Femur (tissue), 1 donor: ENCODE measurements at regions not wholly inside any gene's neighbourhood (a gene's known extent, or its start where the extent isn't known, plus 50 kb on each side); places are given as distances from the start of the nearest gene placed in this dataset.
"Not testable (repeated sequence)": the region's sequence is repeated elsewhere in the genome, so short reads cannot be mapped to it uniquely, and the experiment has no call there.

Experiments used
- DNase-seq: peaks from one replicate; pipeline ENCODE4 v3.0.0-alpha.2; 2017

- DNase-seq, result no peak
Measured at GRCh38 chr16:14384745-14385144, 245.3 kb downstream of the PARN start.

- DNase-seq, result not testable (repeated sequence)
Measured at GRCh38 chr16:14383844-14384243, 246.2 kb downstream of the PARN start.

- no peak for DNase-seq
Measured at GRCh38 chr16:14378689-14379467, 251.2 kb downstream of the PARN start.

- no peak for DNase-seq
Measured at GRCh38 chr16:14378131-14378551, 251.9 kb downstream of the PARN start.

GRCh38 chr16:14377326-14377725, 252.7 kb downstream of the PARN start:
- DNase-seq, result no peak

GRCh38 chr16:14375132-14375491, 254.9 kb downstream of the PARN start:
- DNase-seq, result no peak

- no peak for DNase-seq
Measured at GRCh38 chr16:14374451-14375131, 255.5 kb downstream of the PARN start.

GRCh38 chr16:14373896-14374295, 256.2 kb downstream of the PARN start:
- no peak for DNase-seq

- no peak for DNase-seq
Measured at GRCh38 chr16:14373406-14373805, 256.7 kb downstream of the PARN start.

GRCh38 chr16:14372471-14372870, 257.6 kb downstream of the PARN start:
- DNase-seq, result no peak

GRCh38 chr16:14371778-14372431, 258.2 kb downstream of the PARN start:
- no peak for DNase-seq

GRCh38 chr16:14370736-14371234, 259.3 kb downstream of the PARN start:
- no peak for DNase-seq

GRCh38 chr16:14369734-14370598, 260.1 kb downstream of the PARN start:
- DNase-seq, result peak; percentile 58

GRCh38 chr16:14368399-14368798, 261.7 kb downstream of the PARN start:
- no peak for DNase-seq

- DNase-seq, result no peak
Measured at GRCh38 chr16:14366974-14367707, 262.9 kb downstream of the PARN start.

GRCh38 chr16:14366447-14366846, 263.6 kb downstream of the PARN start:
- no peak for DNase-seq

- no peak for DNase-seq
Measured at GRCh38 chr16:14365200-14365851, 264.7 kb downstream of the PARN start.

GRCh38 chr16:14364386-14365199, 265.5 kb downstream of the PARN start:
- DNase-seq, result no peak

GRCh38 chr16:14364112-14364385, 266.0 kb downstream of the PARN start:
- no peak for DNase-seq

GRCh38 chr16:14362774-14363371, 267.2 kb downstream of the PARN start:
- peak; percentile 37 for DNase-seq
